ENCODE measurements at regions not wholly inside any gene's neighbourhood (a gene's known extent, or its start where the extent isn't known, plus 50 kb on each side); places are given as distances from the start of the nearest gene placed in this dataset.

DNA sequence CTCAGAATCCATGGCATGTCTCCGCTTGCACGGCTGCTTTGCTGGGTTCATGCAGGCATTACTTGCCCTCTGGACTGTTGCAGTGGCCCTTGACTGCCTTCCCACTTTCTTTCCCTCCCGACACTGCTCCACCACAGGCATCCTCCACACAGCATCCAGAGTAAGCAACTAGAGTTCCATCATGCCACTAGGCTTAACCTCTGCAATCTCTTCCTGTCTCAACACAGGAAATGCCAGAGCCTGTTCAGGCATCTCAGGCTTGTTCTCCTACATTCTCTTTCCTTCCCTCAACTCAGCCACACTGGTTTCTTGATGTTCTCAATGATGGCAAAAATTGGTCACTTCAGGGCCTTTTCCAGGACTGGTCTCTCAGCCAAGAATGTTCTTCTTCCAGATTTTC, 284.5 kb upstream of the KLF6 start:
- Histone ChIP-seq H3K9ac (ENCODE audit: low read length) (no peak overlapping the region), H3F3A (ENCODE audit: low read length, unreplicated experiment) (no peaks in the 10 kb centered on the region), H3K9me3 (ENCODE audit: low read length) (no peaks in the 10 kb centered on the region), H3K27me3 (ENCODE audit: low read length) (no peaks in the 10 kb centered on the region), H3K4me2 (ENCODE audit: low read length) (no peak overlapping the region), H3K36me3 (ENCODE audit: low read depth, low read length) (no peaks in the 10 kb centered on the region), H3K9me2 (replicated peaks; ENCODE audit: low read length) (no peaks in the 10 kb centered on the region), H3K79me2 (ENCODE audit: low read length) (no peaks in the 10 kb centered on the region), H3K27ac (ENCODE audit: low read length) (no peak overlapping the region), H3K4me3 (ENCODE audit: low read length) (no peak overlapping the region), H3K4me1 (ENCODE audit: insufficient read depth, low read length) (peaks cover 23% of the 10 kb centered on the region), H4K20me1 (ENCODE audit: low read length) (no peaks in the 10 kb centered on the region), H2AFZ (ENCODE audit: low read length) (no peak overlapping the region)
- ChIA-PET POLR2A (ENCODE audit: unreplicated experiment) (no interaction called here), CTCF (no interaction called here)
- intact Hi-C loops (cut with micrococcal nuclease) = loop anchor here (5.0 to 10.0 kb wide), 2 partner anchors 63 to 875 kb away; no protein-coding TSS in a partner anchor
- no peak for TF ChIP-seq EZH2phosphoT487 (IDR thresholded peaks at IDR 0.05; ENCODE audit: borderline replicate concordance, low read length)
- TF ChIP-seq EZH2 (IDR thresholded peaks at IDR 0.05; ENCODE audit: low read length, unreplicated experiment) = no peak
- TF ChIP-seq, protein P1, sequence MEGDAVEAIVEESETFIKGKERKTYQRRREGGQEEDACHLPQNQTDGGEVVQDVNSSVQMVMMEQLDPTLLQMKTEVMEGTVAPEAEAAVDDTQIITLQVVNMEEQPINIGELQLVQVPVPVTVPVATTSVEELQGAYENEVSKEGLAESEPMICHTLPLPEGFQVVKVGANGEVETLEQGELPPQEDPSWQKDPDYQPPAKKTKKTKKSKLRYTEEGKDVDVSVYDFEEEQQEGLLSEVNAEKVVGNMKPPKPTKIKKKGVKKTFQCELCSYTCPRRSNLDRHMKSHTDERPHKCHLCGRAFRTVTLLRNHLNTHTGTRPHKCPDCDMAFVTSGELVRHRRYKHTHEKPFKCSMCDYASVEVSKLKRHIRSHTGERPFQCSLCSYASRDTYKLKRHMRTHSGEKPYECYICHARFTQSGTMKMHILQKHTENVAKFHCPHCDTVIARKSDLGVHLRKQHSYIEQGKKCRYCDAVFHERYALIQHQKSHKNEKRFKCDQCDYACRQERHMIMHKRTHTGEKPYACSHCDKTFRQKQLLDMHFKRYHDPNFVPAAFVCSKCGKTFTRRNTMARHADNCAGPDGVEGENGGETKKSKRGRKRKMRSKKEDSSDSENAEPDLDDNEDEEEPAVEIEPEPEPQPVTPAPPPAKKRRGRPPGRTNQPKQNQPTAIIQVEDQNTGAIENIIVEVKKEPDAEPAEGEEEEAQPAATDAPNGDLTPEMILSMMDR (conservative IDR thresholded peaks at IDR 0.05; ENCODE audit: low read depth, low read length) = no peak
- DNase-seq (no peak), ATAC-seq (no peak)
- no TSS peak for BruUV-seq (replicated peaks)

GRCh38 chr10:4068629-4069028, 283.6 kb upstream of the KLF6 start:
- Histone ChIP-seq H3K36me3 (ENCODE audit: low read depth, low read length) (no peaks in the 10 kb centered on the region), H3F3A (ENCODE audit: low read length, unreplicated experiment) (no peaks in the 10 kb centered on the region), H3K4me3 (ENCODE audit: low read length) (no peak overlapping the region), H2AFZ (ENCODE audit: low read length) (no peak overlapping the region), H3K79me2 (ENCODE audit: low read length) (no peaks in the 10 kb centered on the region), H4K20me1 (ENCODE audit: low read length) (no peaks in the 10 kb centered on the region), H3K9me3 (ENCODE audit: low read length) (no peaks in the 10 kb centered on the region), H3K4me1 (ENCODE audit: insufficient read depth, low read length) (peaks cover 23% of the 10 kb centered on the region), H3K27ac (ENCODE audit: low read length) (peak overlapping the region; percentile 99), H3K9me2 (replicated peaks; ENCODE audit: low read length) (no peaks in the 10 kb centered on the region), H3K4me2 (ENCODE audit: low read length) (peak overlapping the region; percentile 69; the same call in 1 of the 2 replicates), H3K27me3 (ENCODE audit: low read length) (no peaks in the 10 kb centered on the region), H3K9ac (ENCODE audit: low read length) (peak overlapping the region; percentile 81)
- no peak for ATAC-seq
- intact Hi-C loops (cut with micrococcal nuclease) = loop anchor here (5.0 to 10.0 kb wide), 2 partner anchors 64 to 874 kb away; no protein-coding TSS in a partner anchor
- no TSS peak for BruUV-seq (replicated peaks)
- ChIA-PET POLR2A (ENCODE audit: unreplicated experiment) (no interaction called here), CTCF (no interaction called here)
- no peak for TF ChIP-seq EZH2phosphoT487 (IDR thresholded peaks at IDR 0.05; ENCODE audit: borderline replicate concordance, low read length)
- DNase-seq = no peak

DNA sequence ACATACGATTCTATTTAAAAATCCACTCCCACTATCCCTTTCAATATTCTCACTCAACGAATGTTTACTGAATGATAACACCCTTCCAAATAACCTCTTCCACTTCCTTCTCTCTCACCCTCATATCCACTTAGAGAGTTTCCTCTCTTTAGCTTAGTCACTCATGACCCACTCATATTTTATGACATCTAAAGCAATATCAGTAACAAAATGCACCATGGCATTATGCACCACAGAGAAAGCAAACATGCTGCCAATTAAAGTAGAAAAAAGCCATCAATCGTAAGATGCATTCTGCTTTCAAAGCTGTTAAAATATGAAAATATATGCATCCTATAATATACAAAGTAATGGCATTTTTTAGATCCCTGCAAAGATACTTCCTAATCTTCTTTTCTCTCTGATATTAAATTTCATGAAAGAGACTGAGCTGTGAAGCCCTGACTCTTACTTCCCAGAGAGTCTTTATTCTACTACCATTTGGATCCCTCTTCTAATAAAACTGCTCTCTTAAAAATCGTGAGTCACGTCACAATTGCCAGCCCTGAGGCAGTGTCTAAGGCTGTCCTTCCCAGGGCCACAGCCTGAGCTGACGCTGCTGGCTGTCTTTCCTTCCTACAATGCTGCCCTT, 283.0 kb upstream of the KLF6 start:
- peak; percentile 93 for ATAC-seq
- no peaks in the 10 kb centered on the region for H3K9me2 ChIP-seq (replicated peaks; ENCODE audit: low read length)
- H3K4me3 ChIP-seq (ENCODE audit: low read length) = no peak overlapping the region
- no peaks in the 10 kb centered on the region for H3K27me3 ChIP-seq (ENCODE audit: low read length)
- TF ChIP-seq EZH2phosphoT487 (IDR thresholded peaks at IDR 0.05; ENCODE audit: borderline replicate concordance, low read length) (no peak), EZH2 (IDR thresholded peaks at IDR 0.05; ENCODE audit: low read length, unreplicated experiment) (no peak)
- TF ChIP-seq, protein P1 (conservative IDR thresholded peaks at IDR 0.05; ENCODE audit: low read depth, low read length) = no peak
- no peaks in the 10 kb centered on the region for H3F3A ChIP-seq (ENCODE audit: low read length, unreplicated experiment)
- peak overlapping the region; percentile 69 for H3K4me2 ChIP-seq (ENCODE audit: low read length)
- H4K20me1 ChIP-seq (ENCODE audit: low read length) = no peaks in the 10 kb centered on the region
- CTCF ChIA-PET = no interaction called here
- peak overlapping the region; percentile 99 for H3K27ac ChIP-seq (ENCODE audit: low read length)
- peak overlapping the region; percentile 81 for H3K9ac ChIP-seq (ENCODE audit: low read length)
- no peaks in the 10 kb centered on the region for H3K9me3 ChIP-seq (ENCODE audit: low read length)
- H3K36me3 ChIP-seq (ENCODE audit: low read depth, low read length) = no peaks in the 10 kb centered on the region
- POLR2A ChIA-PET (ENCODE audit: unreplicated experiment) = no interaction called here
- peak; percentile 73 for DNase-seq
- H2AFZ ChIP-seq (ENCODE audit: low read length) = no peak overlapping the region
- intact Hi-C loops (cut with micrococcal nuclease) = loop anchor here (5.0 to 10.0 kb wide), 2 partner anchors 64 to 873 kb away; no protein-coding TSS in a partner anchor
- no peaks in the 10 kb centered on the region for H3K79me2 ChIP-seq (ENCODE audit: low read length)
- peaks cover 23% of the 10 kb centered on the region for H3K4me1 ChIP-seq (ENCODE audit: insufficient read depth, low read length)
- no TSS peak for BruUV-seq (replicated peaks)

Data from PC-3 (cell line).